Bone marrow (tissue), 2 donors: ENCODE measurements at regions not wholly inside any gene's neighbourhood (a gene's known extent, or its start where the extent isn't known, plus 50 kb on each side); places are given as distances from the start of the nearest gene placed in this dataset.
"Not testable (repeated sequence)": the region's sequence is repeated elsewhere in the genome, so short reads cannot be mapped to it uniquely, and the experiment has no call there.

Experiments used
- DNase-seq, 2 donors: peaks; one replicate each; lab custom pipeline; 2025; lab: John Stamatoyannopoulos, UW

DNA sequence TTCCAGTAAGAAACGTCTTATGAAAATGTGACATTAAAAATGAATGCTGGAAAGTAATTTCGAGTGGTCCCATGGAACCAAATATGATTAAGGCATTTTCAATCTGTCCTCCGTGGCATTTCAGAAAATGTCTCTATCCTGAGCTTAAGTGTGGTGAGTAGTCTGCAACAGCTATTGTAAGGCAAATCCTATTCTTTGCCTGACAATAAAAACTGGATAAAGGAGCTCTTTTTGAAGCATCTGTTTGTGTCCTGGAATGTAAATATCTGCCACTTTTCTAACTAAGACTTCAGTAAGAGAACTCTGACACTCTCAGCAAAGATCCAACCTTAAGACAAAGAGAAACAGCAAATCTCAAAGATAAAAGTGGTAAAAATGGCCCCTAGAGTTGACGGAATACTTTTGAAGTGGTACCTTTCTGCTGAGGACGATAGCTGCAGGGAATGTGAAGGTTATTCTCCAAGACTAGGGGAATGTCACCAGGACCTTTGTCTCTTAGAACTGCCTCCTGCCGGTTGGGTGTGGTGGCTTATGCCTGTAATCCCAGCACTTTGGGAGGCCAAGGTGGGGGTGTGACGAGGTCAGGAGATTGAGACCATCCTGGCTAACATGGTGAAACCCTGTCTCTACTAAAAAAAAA, 486.7 kb upstream of the ZP4 start:
- no peak for DNase-seq

DNA sequence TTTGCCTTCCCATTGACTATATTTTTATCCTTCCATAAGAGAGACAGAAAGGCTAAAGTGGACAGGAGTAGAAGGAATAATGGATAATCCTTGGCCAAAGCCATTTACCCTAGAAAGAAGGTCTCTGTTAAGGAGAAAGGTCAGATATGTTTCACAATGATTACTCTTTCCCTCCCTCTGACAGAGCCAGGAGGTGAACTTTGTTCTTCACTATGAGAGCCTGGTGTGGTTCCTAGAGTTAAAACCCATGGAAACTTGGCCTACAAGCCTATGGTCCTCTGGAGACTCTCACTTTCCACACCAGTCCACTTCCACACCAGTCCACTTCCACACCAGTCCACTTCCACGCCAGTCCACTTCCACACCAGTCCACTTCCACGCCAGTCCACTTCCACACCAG, 479.9 kb upstream of the ZP4 start:
- no peak for DNase-seq

DNA sequence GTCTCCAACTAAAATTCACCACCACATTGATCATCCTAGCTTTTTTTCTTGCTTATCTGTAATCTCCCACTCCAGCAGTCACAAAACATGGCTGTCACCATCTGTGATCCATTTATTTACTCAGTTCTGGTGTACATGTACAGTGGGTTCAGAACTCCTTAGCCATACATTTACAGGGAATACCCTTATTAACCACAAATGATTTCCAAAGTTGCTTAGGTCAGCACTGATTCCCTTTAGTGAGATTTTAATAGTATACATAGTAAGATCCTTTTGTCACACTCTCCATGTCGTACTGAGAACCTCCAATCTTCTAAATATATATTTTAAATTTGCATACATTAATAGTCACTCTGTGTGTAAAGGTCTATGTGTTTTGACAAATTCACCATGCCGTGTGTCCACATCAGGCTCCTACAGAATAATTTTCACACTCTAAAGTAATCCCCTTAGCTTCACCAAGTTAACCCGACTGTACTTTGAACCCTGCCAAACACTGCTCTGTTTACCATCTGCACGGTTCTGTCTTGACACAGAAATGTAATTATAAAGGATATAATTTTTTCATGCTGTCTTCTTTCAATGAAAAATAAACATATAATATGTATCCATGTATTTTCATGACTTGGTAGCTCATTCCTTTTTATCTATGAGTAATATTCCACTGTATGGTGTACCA, 473.6 kb upstream of the ZP4 start:
- no peak for DNase-seq

DNA sequence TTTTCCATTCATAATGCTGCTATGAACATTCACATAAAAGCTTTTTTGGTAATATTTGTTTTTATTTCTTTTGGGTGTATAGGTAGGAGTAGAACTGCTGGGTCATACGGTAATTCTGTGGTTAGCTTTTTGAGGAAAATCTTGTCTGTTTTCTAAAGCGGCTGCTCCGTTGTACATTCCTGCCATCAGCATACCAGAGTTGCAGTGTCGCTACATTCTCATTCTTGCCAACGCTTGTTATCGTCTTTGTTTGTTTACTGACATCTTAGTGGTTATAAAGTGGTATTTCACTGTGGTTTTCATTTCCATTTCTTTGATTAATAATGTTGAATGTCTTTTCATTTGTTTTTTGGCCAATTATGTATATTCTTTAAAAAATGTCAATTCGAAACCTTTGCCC, 469.8 kb upstream of the ZP4 start:
- DNase-seq: no peak

DNA sequence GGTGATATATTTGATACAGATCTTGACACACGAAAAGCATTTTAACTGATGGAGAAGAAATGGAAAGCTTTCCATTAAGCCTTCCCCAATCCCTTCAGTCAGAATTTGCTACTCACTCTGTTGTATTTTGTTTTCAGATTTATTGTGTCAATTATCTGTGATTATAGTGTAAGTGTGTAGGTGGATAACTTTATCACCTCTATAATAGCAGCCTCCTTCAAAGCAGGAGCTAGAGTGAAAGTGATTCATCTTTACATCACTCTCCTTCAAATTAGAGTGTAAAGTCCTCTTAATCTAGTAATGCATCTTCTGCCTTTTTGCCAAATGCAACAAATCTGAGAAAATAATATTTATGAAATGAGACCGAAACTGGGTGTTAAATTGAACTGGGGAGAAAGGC, 459.7 kb upstream of the ZP4 start:
- DNase-seq: no peak

DNA sequence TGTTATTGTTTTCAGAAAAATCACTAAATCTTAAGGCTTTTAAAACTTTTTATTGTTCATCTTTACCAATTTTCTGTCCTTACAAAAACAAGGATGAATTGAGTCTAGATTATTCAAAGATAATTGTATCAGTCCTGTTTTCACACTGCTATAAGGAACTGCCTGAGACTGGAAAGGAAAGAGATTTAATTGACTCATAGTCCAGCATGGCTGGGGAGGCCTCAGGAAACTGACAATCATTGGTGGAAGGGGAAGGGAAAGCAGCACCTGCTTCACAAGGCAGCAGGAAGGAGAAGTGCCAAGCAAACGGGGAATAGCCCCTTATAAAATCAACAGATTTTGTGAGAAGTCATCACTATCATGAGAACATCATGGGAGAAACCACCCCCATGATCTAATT, 455.6 kb upstream of the ZP4 start:
- no peak for DNase-seq

DNA sequence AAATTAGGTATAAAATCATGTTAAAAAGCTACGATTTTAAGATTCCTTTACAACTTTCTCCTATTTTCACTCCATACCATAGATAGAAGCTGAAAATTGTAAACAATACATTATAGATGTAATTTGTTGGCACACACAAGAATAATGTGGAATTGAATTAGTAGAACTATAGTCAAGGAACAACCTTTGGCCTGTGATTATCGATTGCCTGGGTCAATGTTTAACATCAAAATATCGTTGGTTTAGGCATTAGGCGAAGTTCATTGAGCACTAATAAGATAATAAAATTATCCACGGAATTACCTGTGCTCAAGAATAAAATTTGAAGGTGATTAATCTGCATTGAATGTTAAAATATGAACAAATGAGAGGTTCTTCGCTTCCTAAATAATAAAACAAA, 455.1 kb upstream of the ZP4 start:
- no peak for DNase-seq

DNA sequence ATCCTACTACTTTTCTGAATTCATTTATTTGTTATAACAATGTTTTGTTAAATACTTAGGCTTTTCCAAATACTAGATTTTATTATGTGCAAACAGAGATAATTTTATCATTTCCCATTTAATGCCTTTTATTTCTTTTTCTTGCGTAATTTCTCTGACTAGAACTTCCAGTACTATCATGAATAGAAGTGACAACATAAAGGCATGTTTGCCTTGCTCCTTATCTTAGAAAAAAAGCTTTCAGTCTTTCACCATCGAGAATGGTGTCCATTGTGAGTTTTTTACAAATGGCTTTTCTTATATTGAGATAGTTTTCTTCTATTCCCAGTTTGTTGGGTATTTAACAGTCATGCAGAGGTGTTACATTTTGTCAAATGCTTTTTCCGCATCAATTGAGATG, 453.1 kb upstream of the ZP4 start:
- DNase-seq: no peak

DNA sequence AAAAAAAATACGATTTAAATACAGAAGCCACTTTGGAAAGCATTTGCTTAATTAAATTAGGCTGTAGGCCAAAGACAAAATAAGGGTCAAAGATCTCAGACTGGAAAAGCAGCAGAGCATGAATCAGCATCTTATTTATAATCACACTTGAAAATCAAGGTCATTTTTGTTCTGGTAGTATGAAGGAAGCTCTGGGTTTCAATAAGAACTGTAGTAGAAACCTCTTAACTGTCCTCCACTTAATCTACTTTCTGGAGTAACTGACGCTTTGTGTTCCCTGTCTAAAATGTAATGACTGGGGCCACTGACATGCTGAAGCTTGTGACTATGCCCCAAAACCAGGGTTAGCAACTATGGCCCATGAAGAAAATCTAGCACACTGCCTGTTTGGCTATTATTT, 450.7 kb upstream of the ZP4 start:
- DNase-seq: no peak

DNA sequence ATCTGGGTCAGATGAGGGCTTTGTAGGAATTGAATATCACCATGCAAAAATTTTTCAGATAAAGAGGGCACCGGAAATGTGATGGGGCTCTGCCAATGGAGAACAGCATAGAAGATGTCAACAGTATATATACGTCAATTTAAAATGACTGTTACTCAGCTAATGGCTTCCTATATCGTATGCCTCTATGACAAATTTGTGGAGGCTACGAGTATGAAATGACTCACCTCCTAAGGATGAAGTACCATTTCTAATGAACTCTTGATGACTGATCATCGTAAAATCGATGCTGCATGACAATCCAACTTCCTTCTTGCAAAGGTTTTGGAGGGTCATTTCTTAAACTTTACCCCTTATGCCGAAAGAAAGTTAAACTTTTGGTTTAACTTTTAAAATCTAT, 450.3 kb upstream of the ZP4 start:
- no peak for DNase-seq

DNA sequence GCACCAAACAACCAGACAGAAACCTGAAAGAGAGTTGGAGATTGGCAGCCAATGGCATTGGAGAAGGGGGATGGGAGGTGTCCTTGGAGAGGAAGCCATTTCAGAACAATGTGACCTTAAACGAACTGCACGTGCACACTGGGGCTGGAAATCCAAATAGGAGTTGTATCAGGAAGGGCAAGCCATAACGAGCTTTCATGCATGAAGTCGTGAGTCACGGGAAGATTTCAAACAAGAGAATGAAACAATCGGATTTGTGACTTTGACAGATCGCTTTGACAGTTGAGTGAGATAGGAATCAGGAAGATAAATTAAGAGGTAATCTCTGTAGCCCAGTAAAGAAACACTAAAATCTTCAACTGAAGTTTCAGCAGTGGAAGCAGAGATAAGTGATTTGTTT, 445.8 kb upstream of the ZP4 start:
- DNase-seq: no peak

DNA sequence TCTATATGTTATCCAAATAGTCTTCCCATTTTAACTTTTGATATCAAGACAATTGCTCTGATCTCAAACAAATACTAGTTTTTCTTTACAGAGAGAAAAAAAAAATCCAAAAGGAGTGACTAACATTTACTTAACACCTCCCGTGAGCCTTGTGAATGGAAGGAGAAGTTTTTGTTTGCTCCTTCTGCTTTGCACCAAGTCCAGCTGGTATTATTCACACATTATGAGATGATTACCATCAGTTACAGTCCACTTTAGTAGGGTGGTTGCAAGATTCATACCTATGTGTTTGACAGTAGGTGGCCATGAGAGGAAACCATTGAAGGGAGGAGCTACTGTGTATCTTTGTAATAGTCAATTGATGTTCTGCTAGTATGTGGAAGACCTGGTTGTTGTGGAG, 443.4 kb upstream of the ZP4 start:
- DNase-seq: no peak

DNA sequence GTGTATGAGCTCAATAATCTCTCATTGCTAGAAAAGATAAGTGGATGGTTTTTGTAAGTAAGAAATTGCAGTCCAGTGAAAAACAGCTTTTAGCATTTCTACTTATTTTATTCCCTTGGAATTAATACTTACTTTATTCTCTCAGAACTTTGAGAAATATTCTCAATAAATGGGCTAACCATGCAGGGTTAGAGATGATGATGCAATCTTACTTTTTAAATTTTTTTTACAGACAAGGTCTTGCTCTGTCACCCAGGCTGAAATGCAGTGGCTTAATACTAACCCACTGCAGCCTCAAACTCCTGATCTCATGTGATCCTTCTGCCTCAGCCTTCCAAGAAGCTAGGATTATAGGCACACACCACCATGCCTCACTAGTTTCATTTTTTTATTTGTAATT, 440.8 kb upstream of the ZP4 start:
- no peak for DNase-seq

DNA sequence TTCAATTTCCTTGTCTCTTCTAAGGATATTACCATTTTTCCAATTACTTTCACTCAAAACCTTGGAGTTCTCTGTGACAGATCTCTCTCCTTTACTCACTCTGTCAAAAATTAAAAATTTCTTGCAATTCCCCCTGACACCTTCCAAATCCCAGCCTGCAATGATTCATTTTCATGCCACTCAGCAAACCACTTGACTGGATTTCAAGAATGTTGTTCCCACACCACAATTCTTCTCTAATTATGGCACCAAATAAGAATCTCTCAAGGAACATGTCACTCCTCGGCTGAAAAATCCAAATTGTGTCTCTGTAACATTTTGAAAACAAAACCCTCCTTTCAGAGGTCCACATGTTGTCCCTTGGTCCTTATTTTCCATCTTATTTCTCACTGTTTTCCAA, 438.9 kb upstream of the ZP4 start:
- no peak for DNase-seq

DNA sequence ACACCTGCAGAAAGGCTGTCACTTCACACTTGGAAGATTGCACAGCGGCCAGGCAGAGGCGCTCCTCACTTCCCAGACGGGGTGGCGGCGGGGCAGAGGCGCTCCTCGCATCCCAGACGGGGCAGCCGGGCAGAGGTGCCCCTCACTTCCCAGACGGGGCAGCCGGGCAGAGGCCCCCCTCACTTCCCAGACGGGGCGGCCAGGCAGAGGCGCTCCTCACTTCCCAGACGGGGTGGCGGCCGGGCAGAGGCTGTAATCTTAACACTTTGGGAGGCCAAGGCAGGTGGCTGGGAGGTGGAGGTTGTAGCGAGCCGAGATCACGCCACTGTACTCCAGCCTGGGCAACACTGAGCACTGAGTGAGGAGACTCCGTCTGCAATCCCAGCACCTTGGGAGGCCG, 436.3 kb upstream of the ZP4 start:
- not testable (repeated sequence) for DNase-seq

DNA sequence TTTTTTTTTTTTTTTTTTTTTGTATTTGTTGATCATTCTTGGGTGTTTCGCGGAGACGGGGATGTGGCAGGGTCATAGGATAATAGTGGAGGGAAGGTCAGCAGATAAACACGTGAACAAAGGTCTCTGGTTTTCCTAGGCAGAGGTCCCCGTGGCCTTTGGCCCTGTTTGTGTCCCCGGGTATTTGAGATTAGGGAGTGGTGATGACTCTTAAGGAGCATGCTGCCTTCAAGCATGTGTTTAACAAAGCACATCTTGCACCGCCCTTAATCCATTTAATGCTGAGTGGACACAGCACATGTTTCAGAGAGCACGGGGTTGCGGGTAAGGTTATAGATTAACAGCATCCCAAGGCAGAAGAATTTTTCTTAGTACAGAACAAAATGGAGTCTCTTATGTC, 435.8 kb upstream of the ZP4 start:
- DNase-seq: not testable (repeated sequence)

DNA sequence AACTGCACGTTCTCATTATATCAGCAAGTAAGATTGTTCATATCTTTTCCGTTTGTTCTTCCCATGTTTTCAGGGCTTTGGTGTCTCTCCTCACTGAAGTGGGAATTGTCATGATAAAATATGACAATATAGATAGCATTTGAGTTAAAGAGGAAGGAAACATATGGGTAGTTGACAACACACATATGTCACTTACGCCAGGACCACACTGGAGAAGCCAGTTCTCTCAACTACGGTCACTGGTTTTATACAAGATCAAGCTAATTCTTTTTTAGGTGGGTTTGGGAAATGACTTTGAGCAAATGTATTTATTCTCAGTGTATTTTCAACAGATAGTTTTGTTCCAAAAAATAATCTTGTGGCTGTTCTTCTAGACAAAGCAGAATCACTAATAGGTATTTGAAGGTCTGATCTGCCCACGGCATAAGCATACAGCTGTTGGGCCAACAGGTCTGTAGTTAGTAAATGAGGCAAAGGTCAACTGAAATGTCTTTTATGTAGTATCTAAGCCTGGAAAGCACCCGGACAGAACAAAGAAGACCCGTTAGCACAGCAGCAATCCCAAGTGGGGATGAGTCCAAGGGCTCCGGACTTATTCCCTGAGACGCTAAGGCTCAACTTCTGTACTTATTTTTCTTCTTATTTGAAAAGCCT, 433.6 kb upstream of the ZP4 start:
- no peak for DNase-seq

DNA sequence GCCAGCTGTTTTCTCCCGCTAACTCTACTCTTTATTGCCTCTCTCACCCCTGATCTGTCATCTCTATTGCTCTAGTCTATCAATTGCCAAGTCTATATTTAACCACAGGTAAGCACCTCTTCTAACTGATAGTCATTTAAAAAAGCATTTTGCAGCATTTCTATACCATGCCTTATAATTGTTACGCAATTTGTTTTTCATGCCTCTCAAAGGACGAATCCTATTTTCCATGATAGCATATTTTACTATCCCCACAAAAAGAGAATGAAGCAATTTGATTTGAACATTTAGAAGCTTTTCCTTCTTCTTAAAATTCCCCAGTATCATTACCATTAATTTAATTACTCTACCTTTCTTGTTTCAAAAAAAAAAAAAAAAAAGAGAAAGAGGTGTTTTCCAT, 432.8 kb upstream of the ZP4 start:
- no peak for DNase-seq

DNA sequence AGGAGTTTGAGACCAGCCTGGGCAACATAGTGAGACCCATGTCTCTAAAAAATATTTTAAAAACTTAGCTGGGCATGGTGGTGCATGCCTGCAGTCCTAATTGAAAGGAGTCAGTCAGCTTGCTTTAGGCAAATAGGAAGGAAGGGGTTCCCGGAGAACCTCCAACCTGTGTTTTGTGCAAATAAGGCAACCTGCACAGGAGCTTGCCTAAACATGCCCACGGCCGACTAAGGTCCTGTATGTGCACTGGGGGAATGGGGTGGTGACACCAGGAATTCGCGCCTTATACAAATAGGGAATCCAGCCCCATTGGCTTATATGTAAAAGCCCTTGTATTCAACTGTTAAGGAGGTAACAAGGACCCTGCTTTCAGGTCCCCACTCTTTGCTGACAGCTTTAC, 429.2 kb upstream of the ZP4 start:
- no peak for DNase-seq

DNA sequence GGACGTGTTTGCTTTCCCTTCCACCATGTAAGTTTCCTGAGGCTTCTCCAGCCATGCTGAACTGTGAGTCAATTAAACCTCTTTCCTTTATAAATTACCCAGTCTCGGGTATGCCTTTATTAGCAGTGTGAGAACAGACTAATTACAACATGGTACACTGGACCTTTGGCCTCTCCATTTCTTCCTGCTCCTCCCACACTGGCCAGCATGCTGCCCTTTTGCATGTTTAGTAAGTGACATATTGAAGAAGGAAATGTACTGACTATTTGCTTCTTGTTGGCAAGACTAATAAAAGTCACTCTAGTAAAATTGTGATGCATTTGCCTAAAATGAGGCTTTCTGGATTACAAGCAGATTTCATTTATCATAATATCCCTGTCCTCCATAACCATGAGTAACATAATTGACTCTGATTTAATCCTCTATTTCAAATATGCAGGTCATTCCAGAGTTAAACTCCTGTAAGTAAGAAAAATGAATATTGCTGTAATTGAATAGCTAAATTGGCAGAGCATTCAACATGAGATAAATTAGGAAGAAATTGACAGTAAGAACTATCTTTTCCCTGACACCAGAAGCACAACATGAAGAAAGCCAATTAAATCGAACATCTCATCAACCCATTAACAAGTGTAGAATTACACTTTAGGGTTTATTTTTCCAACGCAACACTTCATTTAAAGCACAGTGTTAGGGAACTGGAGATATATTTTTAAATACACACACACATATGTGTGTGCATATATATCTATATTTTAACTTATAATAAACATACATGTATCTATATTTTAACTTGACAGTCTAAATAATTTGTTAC, 427.8 kb upstream of the ZP4 start:
- no peak for DNase-seq

DNA sequence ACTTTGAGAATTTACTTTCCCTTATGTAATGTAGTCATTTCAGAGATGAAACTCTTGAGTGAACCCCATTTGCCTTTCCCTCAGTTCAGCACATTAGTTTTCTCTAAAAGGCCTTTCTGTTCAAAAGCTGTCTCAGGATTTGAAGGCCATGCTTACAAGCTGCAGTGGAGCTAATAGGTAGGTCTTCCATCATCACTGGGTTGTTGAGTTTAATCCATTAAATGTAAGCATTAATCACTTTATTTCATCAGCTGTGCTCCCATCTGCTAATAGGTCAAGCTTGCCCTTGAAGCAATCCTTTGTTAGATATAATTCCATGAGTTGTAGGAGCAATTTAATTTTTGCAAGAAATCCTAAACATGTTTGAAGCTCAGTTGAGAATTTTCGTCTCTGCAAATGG, 422.2 kb upstream of the ZP4 start:
- DNase-seq: no peak

DNA sequence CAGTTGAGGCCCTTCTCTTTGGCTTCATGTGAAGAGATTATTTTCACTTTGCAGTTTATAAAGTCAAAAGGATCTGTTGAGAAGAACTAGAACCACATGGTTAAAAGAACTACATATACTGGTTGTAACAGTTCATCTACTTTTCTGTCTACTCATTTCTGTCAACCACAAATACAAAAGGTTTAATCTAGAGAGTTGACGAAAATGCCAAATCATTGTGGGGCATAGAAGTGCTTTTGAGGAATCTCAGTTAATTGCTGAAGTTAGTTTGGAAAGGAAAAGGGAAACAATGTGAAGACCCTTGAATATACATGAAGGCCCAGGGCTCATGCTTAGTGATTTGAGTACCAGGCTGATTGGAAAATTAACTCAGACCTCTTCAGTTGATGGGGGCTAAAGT, 415.7 kb upstream of the ZP4 start:
- no peak for DNase-seq

DNA sequence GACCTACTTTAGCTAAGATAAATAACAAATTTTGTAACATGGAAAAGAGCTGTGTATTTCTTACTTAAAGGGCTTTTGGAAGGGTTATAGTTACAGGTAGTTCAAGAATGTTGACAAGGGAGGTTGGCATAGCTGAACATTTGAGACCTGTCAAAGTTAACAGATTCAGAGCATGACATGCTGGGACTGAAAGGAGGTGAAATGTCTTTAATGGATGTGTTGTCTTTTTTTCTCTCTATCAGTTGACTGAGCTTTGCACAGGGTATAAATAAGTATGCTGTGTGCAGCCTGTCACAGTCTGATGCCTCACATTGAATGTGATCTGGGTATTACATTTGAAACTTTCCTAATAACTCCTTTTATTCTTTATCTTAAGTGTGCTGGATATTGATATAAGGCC, 411.9 kb upstream of the ZP4 start:
- DNase-seq: no peak
